H9 (cell line): ENCODE measurements at regions not wholly inside any gene's neighbourhood (a gene's known extent, or its start where the extent isn't known, plus 50 kb on each side); places are given as distances from the start of the nearest gene placed in this dataset.

ENCODE experiments used
- DNase-seq: peaks from one replicate; pipeline ENCODE4 v3.0.0-alpha.2; 2017
- H2AFZ ChIP-seq: one replicate; pipeline ENCODE4 v1.6.1; 2013; ENCODE audit warnings: mild to moderate bottlenecking, low read length, control low read depth, moderate library complexity
- H2AK5ac ChIP-seq: 2 replicates; pipeline ENCODE4 v1.6.1; 2013; ENCODE audit warnings: low read length, control low read depth, mixed read lengths; ENCODE audit not compliant: insufficient read length
- H2BK120ac ChIP-seq: one replicate; pipeline ENCODE4 v1.6.1; 2013; ENCODE audit warnings: low read depth, mild to moderate bottlenecking, low read length, control low read depth, inconsistent platforms; ENCODE audit not compliant: poor library complexity, severe bottlenecking
- H2BK12ac ChIP-seq: 2 replicates; pipeline ENCODE4 v1.6.1; 2013; ENCODE audit warnings: low read length, control low read depth, mixed read lengths, low read depth; ENCODE audit not compliant: insufficient read length
- H2BK15ac ChIP-seq: 2 replicates; pipeline ENCODE4 v1.6.1; 2013; ENCODE audit warnings: low read depth, low read length, control low read depth
- H2BK20ac ChIP-seq: one replicate; pipeline ENCODE4 v1.6.1; 2013; ENCODE audit warnings: low read depth, mild to moderate bottlenecking, low read length, control low read depth, inconsistent platforms; ENCODE audit not compliant: poor library complexity, severe bottlenecking
- H2BK5ac ChIP-seq: 2 replicates; pipeline ENCODE4 v1.6.1; 2013; ENCODE audit warnings: low read length, control low read depth, mixed read lengths; ENCODE audit not compliant: insufficient read length
- H3K14ac ChIP-seq: 2 replicates; pipeline ENCODE4 v1.6.1; 2013; ENCODE audit warnings: low read length, control low read depth; ENCODE audit not compliant: insufficient read depth
- H3K18ac ChIP-seq: 2 replicates; pipeline ENCODE4 v1.6.1; 2013; ENCODE audit warnings: low read depth, mild to moderate bottlenecking, mixed read lengths, low read length, control low read depth; ENCODE audit not compliant: insufficient read length
- H3K23ac ChIP-seq: 2 replicates; pipeline ENCODE4 v1.6.1; 2013; ENCODE audit warnings: low read length, control low read depth, mixed read lengths, low read depth; ENCODE audit not compliant: insufficient read length
- H3K23me2 ChIP-seq: 2 replicates; pipeline ENCODE4 v1.6.1; 2013; ENCODE audit warnings: low read depth, mild to moderate bottlenecking, mixed read lengths, low read length, control low read depth; ENCODE audit not compliant: insufficient read length, poor library complexity, severe bottlenecking
- H3K27ac ChIP-seq: 2 replicates; pipeline ENCODE4 v1.5.1; 2013; ENCODE audit warnings: low read length, control low read depth, mixed read lengths, low read depth; ENCODE audit not compliant: insufficient read length
- H3K27me3 ChIP-seq: 2 replicates; pipeline ENCODE4 v1.6.1; 2013; ENCODE audit warnings: low read length, control low read depth, inconsistent platforms; ENCODE audit not compliant: insufficient read depth
- H3K4ac ChIP-seq: 2 replicates; pipeline ENCODE4 v1.6.1; 2013; ENCODE audit warnings: low read depth, mild to moderate bottlenecking, control low read depth, inconsistent platforms, low read length, moderate library complexity
- H3K4me1 ChIP-seq: 2 replicates; pipeline ENCODE4 v1.6.1; 2013; ENCODE audit warnings: low read length, control low read depth, inconsistent platforms; ENCODE audit not compliant: insufficient read depth
- H3K4me2 ChIP-seq: 2 replicates; pipeline ENCODE4 v1.6.1; 2013; ENCODE audit warnings: low read length, control low read depth, mixed read lengths; ENCODE audit not compliant: insufficient read length, insufficient read depth
- H3K56ac ChIP-seq: 2 replicates; pipeline ENCODE4 v1.6.1; 2013; ENCODE audit warnings: low read depth, mild to moderate bottlenecking, mixed read lengths, low read length, control low read depth; ENCODE audit not compliant: insufficient read length
- H3K79me1 ChIP-seq: 2 replicates; pipeline ENCODE4 v1.6.1; 2013; ENCODE audit warnings: low read depth, mild to moderate bottlenecking, moderate library complexity, low read length, control low read depth, inconsistent platforms; ENCODE audit not compliant: insufficient read depth, poor library complexity, severe bottlenecking
- H3K79me2 ChIP-seq: 2 replicates; pipeline ENCODE4 v1.6.1; 2013; ENCODE audit warnings: low read length, control low read depth, inconsistent platforms; ENCODE audit not compliant: insufficient read depth
- H3K9ac ChIP-seq: 2 replicates; pipeline ENCODE4 v1.6.1; 2013; ENCODE audit warnings: low read length, control low read depth, mixed read lengths; ENCODE audit not compliant: insufficient read length; ENCODE audit errors: extremely low read depth
- H3K9me3 ChIP-seq: one replicate; pipeline ENCODE4 v1.6.1; 2013; ENCODE audit warnings: low read depth, low read length, inconsistent platforms; ENCODE audit not compliant: control insufficient read depth
- H3T11ph ChIP-seq: one replicate; pipeline ENCODE4 v1.6.1; 2013; ENCODE audit warnings: mild to moderate bottlenecking, low read length, control low read depth, inconsistent platforms
- H4K20me1 ChIP-seq: one replicate; pipeline ENCODE4 v1.6.1; 2013; ENCODE audit not compliant: control insufficient read depth, insufficient read length, insufficient read depth
- H4K5ac ChIP-seq: 2 replicates; pipeline ENCODE4 v1.6.1; 2013; ENCODE audit warnings: low read depth, mild to moderate bottlenecking, mixed read lengths, low read length, control low read depth; ENCODE audit not compliant: insufficient read length
- H4K8ac ChIP-seq: replicated peaks from 2 replicates; pipeline ENCODE4 v1.6.1; 2013; ENCODE audit warnings: low read length, control low read depth, mixed read lengths, low read depth; ENCODE audit not compliant: insufficient read length
- H4K91ac ChIP-seq: 2 replicates; pipeline ENCODE4 v1.6.1; 2013; ENCODE audit warnings: low read depth, mild to moderate bottlenecking, moderate library complexity, mixed read lengths, low read length, control low read depth; ENCODE audit not compliant: insufficient read length
- H3K27ac Mint-ChIP-seq, 3 experiments: 2 replicates in 2 of 3; 3 replicates in 1 of 3; pipeline ENCODE4 v1.8.0; 2020 to 2021; ENCODE audit warnings: mixed read lengths in 3 of 3, mild to moderate bottlenecking in 1 of 3, moderate library complexity in 1 of 3
- H3K27me3 Mint-ChIP-seq: 2 replicates; pipeline ENCODE4 v1.8.0; 2021; ENCODE audit warnings: low read depth, mild to moderate bottlenecking, moderate library complexity, mixed read lengths
- H3K36me3 Mint-ChIP-seq, 3 experiments: 2 replicates in 2 of 3; 3 replicates in 1 of 3; pipeline ENCODE4 v1.8.0; 2020 to 2021; ENCODE audit warnings: low read depth in 3 of 3, mixed read lengths in 3 of 3; ENCODE audit not compliant: insufficient read depth in 1 of 3
- H3K4me1 Mint-ChIP-seq, 2 experiments: 2 replicates each; pipeline ENCODE4 v1.8.0; 2020; ENCODE audit warnings: mixed read lengths in 2 of 2
- H3K4me3 Mint-ChIP-seq, 2 experiments: 2 replicates in 1 of 2; 3 replicates in 1 of 2; pipeline ENCODE4 v1.8.0; 2020 to 2021; ENCODE audit warnings: mild to moderate bottlenecking in 2 of 2, mixed read lengths in 2 of 2, moderate library complexity in 1 of 2
- H3K9me3 Mint-ChIP-seq, 2 experiments: 2 replicates in 1 of 2; 3 replicates in 1 of 2; pipeline ENCODE4 v1.8.0; 2020; ENCODE audit warnings: mild to moderate bottlenecking in 2 of 2, mixed read lengths in 2 of 2, moderate library complexity in 1 of 2
- WGBS: extraction: QIAGEN DNeasy Blood & Tissue Kit; methylation state at CpG from one replicate; pipeline ENCODE4 v1.1.7; 2013; ENCODE audit warnings: missing lambda C conversion rate, low lambda C conversion rate, mixed read lengths; ENCODE audit not compliant: insufficient read length; ENCODE audit errors: extremely low coverage; 5-methylcytosine and 5-hydroxymethylcytosine counted together
- TF ChIP-seq, protein P1 (sequence below): fragments of 200-600 bp; sonication (generic); conservative IDR thresholded peaks from 3 replicates; pipeline ENCODE4 v1.8.0; 2021; ENCODE audit warnings: antibody characterized with exemption, mild to moderate bottlenecking

DNA sequence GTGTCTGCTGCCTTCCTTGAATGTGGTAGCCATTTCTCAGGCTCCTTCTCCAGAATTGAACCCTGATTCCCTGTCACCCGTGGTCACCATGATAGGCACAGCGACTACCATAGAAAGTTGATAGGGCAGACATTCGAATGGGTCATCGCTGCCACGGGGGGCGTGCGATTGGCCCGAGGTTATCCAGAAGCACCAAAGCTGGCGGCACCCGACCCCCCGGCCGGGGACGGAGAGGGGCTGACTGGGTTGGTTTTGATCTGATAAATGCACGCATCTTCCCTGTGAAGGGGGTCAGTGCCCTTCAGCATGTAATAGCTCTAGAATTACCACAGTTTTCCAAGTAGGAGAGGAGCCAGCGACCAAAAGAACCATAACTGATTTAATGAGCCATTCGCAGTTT lies 94.0 kb upstream of the ANKRD30BL start:
- TF ChIP-seq, protein P1, sequence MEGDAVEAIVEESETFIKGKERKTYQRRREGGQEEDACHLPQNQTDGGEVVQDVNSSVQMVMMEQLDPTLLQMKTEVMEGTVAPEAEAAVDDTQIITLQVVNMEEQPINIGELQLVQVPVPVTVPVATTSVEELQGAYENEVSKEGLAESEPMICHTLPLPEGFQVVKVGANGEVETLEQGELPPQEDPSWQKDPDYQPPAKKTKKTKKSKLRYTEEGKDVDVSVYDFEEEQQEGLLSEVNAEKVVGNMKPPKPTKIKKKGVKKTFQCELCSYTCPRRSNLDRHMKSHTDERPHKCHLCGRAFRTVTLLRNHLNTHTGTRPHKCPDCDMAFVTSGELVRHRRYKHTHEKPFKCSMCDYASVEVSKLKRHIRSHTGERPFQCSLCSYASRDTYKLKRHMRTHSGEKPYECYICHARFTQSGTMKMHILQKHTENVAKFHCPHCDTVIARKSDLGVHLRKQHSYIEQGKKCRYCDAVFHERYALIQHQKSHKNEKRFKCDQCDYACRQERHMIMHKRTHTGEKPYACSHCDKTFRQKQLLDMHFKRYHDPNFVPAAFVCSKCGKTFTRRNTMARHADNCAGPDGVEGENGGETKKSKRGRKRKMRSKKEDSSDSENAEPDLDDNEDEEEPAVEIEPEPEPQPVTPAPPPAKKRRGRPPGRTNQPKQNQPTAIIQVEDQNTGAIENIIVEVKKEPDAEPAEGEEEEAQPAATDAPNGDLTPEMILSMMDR, result no peak
- Mint-ChIP-seq H3K4me1 (no peaks in the 10 kb centered on the region), H3K27me3 (no peaks in the 10 kb centered on the region), H3K4me3 (no peak overlapping the region), H3K9me3 (peaks cover 39 to 61% of the 10 kb centered on the region in 2 experiments), H3K27ac (no peak overlapping the region), H3K36me3 (peaks cover 16 to 39% (median 23%) of the 10 kb centered on the region in 3 experiments)
- no peaks in the 10 kb centered on the region for H3K4me1 ChIP-seq
- H3K18ac ChIP-seq, result no peak overlapping the region
- no peak overlapping the region for H4K8ac ChIP-seq
- H2BK20ac ChIP-seq, result no peak overlapping the region
- H3K23me2 ChIP-seq, result no peaks in the 10 kb centered on the region
- H3K27ac ChIP-seq, result no peak overlapping the region
- H4K91ac ChIP-seq, result no peak overlapping the region
- no peaks in the 10 kb centered on the region for H3K9me3 ChIP-seq
- H3K56ac ChIP-seq, result no peak overlapping the region
- H2BK120ac ChIP-seq, result no peak overlapping the region
- no peak for DNase-seq
- no peaks in the 10 kb centered on the region for H3K27me3 ChIP-seq
- H3K4me2 ChIP-seq, result no peak overlapping the region
- H3K79me1 ChIP-seq, result no peaks in the 10 kb centered on the region
- no peak overlapping the region for H3T11ph ChIP-seq
- no peak overlapping the region for H3K9ac ChIP-seq
- no peak overlapping the region for H2BK12ac ChIP-seq
- no peaks in the 10 kb centered on the region for H3K79me2 ChIP-seq
- no CpG with 5 or more reads among the region's 16 CpGs for WGBS
- H3K4ac ChIP-seq, result no peak overlapping the region
- no peak overlapping the region for H3K23ac ChIP-seq
- no peaks in the 10 kb centered on the region for H4K20me1 ChIP-seq
- no peak overlapping the region for H2AFZ ChIP-seq
- no peak overlapping the region for H2AK5ac ChIP-seq
- no peak overlapping the region for H3K14ac ChIP-seq
- H2BK15ac ChIP-seq, result no peak overlapping the region
- no peak overlapping the region for H4K5ac ChIP-seq
- no peak overlapping the region for H2BK5ac ChIP-seq
